Body of pancreas (tissue), 4 donors: ENCODE measurements at regions not wholly inside any gene's neighbourhood (a gene's known extent, or its start where the extent isn't known, plus 50 kb on each side); places are given as distances from the start of the nearest gene placed in this dataset.

Experiments used
- CTCF ChIP-seq, 7 experiments: fragments of 450-650 bp in 4 of 7; fragments of 200-600 bp in 3 of 7; sonication (generic) in 3 of 7; IDR thresholded peaks; one replicate each; pipeline ENCODE4 v1.5.1; 2016 to 2019; ENCODE audit warnings: antibody characterized with exemption in 7 of 7
- POLR2A ChIP-seq, 3 donors: fragments of 450-650 bp; IDR thresholded peaks; one replicate each; pipeline ENCODE4 v1.6.1; 2016; ENCODE audit warnings: antibody characterized with exemption in 3 of 3, mild to moderate bottlenecking in 2 of 3

- TF ChIP-seq CTCF (IDR thresholded peaks at IDR 0.05) (no peak), POLR2A (IDR thresholded peaks at IDR 0.05) (no peak)
Observed at GRCh38 chr1:29631836-29632805, 395.8 kb downstream of the PTPRU start.
